GM21529 (cell line): ENCODE measurements at regions not wholly inside any gene's neighbourhood (a gene's known extent, or its start where the extent isn't known, plus 50 kb on each side); places are given as distances from the start of the nearest gene placed in this dataset.
"Not testable (repeated sequence)": the region's sequence is repeated elsewhere in the genome, so short reads cannot be mapped to it uniquely, and the experiment has no call there.

Experiments
- ATAC-seq: cut with Tn5 transposase; IDR thresholded peaks from one replicate; pipeline ENCODE4 v1.9.1; 2021; ENCODE audit not compliant: unreplicated experiment

DNA sequence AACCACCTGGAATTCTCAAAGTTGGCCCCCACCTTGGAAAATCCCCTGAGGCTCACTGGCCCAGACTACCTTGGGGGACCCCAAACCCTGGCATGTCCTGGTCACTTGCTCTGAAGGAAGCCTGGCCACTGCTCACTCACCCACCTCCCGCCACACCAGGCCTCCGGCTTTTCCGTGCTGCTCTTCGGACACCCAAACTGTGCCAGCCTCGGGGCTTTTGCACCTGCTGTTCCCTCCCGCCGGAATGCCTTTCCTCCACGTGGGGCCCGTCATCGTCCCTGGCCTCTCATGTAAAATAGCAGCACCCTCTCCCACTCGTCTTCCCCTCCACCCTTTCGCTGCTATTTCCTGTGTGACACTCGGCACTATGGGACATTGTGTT, 87.2 kb upstream of the NCOR2 start:
- no peak for ATAC-seq

DNA sequence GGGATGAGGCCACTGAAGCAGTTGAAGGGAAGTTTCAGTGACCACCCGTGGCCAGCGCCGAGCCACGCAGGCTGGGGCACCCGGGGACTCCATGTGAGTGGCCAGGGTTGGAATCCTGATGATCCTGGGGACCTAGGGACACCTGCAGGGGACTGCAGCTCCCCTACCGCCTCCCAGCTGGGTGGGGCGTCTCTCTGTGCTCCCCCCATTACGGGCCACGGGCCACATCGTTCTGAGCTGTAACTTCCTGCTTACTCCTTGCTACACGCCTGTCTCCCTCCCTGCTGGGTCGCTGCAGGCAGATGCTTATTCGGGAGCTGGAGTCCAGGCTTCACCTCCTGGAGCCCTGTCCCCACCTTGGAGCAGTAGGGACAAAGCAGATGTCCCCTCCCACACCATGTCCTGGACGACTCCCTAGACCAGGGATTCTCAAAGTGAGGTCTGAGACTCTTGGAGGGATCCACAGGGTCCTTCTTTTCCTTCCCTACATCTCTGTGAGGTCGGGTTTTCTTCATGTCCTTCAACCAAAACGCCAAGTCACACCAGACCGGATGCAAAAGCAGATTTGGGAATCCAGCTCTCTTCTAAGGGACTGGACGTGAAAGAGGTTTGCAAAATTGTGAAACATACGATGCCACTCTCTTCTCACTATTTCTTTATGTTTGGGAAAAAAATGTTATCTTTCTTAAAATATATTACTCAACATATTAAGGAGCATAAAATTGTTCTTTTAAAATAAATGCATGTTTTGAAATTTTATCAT, 85.9 kb upstream of the NCOR2 start:
- no peak for ATAC-seq

DNA sequence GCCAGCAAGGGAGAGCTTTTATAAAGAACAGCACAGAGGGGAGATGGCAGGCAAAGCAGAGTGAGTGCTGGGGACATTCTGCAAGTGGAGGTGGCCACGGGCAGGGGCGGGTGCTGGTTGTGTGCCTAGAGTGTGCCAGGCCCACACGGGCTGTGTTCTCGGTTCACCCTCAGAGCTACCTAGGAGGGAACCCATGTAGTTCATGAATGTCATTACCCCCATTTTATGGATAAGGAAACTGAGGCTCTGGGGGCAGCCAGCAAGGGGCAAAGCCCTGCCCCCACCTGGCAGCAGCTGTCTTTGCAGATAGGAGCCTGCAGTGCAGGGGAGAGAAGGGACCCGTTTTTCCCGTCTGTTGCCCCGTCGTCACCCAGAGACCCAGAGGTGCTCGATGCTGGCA, 85.2 kb upstream of the NCOR2 start:
- no peak for ATAC-seq

DNA sequence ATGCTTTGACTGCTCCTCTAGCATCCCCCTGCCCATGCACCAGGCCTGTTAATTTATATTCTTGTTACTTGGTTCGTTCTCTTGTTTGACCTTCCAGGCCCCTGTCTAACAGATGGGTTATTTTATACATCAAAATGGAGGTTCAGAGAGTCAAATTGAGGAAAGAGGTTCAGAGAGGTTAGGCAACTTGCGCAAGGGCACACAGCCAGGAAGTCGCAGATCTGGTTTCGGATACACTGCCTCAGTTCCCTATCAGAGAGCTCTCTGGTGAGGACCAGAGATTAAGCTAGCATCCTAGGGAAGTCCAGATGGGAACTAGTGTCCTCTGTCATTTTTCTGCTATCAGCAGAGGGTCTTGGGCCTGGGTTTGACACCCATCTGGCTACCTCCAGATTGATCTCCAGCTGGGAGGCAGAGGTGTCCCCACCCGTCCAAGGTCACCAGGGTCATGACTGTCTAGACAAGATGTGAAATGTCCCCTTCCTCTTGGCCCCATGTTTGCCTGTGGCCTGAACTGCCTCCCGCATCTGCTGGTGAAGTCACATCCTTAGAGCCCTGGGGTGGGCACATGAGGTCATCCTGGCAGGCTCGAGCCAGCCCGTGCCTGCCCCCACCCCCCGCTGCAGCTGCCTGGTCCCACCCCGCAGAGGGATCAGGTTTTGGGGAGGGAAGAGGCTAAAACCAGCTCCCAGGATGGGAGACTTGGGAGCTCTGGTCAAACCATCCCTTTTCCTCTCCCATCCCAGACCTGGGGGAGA, 84.3 kb upstream of the NCOR2 start:
- no peak for ATAC-seq

DNA sequence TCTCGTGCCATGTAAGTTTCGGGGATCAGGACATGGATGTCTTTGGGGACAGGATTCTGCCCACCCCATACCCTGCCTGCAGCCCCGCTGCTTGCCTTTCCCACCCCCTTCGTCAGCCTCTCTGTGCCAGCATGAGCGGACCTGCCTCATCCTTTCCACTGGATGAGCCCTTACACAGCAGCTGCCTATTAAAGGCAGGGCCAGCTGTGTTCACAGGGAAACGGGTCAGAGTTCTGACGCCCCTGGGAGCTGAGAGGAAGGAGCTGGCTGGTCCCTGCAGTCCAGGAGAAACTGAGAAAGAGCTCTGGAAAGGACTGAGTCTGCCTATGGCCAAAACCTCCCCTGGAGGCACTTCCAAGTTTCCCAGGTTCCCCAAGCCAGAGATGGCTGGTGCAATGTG, 83.5 kb upstream of the NCOR2 start:
- ATAC-seq: no peak

DNA sequence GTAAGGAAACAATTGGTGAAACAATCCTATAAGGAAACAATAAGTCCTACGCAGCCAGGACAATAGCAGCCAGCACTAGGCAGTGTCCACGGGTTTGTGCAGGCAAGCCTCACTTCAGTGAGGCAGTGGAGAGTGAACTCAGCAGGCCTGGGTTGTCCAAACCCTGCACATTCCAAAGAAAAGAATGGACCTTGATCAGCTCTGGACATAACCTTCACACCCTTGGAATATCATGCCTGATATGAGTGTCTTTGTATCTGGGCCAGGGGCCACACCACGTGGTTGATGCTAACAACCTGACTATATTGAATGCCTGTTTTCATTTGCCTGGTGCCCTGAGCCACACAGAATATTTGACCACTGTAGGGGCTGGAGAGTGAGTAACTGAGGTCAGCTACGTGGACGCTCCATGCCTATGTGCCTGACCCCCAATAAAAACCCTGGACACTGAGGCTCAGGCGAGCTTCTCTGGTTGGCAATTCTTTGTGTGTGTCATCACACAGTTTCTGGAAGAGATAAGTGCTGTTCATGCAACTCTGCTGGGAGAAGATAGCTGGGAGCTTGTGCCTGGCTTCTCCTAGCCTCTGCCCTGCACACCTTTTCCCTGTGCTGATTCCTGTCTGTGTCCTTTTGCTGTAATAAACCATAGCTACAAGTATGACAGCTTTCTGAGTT, 81.4 kb upstream of the NCOR2 start:
- ATAC-seq: no peak

- ATAC-seq: no peak
These were observed 79.9 kb upstream of the NCOR2 start for GRCh38 chr12:124647316-124647715.

DNA sequence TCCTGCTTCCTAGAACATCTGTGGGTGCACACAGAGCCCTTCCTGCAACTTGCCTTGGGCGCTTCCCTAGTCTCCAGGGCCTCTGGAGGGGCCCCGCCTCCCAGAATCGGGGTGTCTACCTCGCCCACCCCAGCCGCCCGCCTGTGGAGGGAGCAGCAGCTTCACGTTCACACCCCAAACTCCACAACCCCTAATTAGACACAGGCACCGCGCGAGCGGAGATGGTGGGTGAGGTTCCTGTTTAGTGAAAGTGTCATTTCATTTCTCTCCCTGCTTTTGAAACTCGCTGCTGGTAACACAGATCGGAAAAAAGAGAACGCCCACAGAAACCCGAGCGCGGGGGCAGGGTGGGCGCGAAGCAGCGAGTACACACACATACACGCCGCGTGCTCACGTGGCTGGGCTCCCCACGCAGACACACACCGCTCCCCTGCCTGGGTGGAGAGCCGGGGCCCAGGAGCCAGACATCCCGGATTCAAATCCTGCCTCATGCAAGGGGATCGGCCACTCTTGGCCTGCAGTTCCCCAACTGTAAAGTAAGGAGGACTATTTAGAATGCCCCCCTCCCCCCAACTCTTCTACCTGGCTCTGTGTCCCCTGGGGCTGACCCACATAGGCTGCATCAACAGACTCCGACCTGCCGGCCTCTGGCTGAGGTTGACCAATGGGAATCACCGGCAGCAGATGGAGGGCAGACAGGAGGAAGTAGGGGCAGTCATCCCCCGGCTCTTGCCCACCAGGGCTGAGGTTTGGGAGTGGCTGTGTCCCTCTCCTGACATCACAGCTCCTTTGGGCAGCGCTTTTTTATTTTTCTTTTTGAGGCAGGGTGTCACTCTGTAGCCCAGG, 79.2 kb upstream of the NCOR2 start:
- no peak for ATAC-seq

DNA sequence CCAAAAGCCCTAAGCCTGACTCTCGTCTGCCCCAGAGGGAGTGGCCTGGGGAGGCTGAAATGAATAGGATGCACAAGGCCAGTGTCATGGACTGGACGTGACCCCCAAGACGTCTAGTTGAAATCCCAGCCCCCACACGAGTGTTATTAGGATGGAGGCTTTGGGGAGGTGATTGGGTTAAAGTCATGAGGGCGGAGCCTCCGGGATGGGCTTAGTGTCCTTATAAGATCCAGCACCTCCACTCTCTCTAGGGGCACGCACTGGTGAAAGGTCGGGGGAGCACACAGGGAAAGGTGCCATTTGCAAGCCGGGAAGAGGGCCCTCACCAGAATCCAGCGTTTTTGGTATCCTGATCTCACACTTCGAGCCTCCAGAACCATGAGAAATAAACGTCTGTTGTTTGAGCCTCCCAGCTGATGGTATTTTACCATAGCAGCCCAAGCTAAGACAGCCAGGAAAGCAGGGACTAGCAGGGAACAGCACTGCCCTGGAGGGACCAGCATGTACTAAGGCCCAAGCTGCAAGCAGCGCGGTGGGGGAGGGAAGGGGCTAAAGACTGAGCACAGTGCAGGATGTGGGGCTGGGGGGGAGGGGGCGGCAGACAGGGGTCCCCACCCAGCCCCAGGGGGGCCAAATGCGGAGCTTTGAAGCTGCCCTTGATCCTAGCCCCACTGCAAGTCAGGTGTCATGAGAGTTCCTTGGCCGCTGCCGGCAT, 78.3 kb upstream of the NCOR2 start:
- ATAC-seq: no peak

GRCh38 chr12:124643768-124644167, 76.4 kb upstream of the NCOR2 start:
- ATAC-seq: not testable (repeated sequence)

DNA sequence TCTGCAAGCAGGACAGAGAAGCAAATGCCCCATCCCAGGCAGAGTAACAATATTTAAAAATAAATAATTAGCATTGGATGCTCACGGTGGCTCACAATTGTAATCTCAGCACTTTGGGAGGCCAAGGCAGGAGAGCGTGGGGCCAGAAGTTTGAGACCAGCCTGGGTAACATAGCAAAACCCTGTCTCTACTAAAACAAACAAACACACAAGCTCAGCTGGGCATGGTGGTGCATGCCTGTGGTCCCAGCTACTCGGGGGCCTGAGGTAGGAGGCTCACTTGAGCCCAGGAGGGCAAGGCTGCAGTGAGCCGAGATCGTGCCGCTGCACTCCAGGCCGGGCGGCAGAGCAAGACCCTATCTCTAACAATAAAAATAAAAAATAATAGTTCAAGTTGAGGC, 74.7 kb upstream of the NCOR2 start:
- no peak for ATAC-seq

DNA sequence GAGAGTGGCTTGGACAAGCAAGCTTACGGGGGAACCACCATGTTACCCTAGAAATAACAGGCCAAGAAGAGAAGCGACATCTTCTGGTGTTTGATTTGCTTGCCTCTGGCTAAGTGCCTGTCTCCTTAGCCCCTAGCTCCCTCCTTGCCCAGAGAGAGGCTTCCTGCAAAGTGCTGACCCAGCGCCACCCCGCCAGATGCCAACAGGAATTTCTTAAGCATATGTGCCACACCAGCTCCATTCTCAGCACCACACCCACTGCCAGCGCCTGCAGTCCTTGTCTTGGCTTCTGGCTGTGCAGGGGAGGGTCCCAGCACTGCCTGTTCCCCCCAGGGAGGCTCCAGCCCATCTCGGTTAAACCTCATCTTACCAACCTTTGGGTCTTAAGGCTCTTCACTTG, 74.2 kb upstream of the NCOR2 start:
- no peak for ATAC-seq

DNA sequence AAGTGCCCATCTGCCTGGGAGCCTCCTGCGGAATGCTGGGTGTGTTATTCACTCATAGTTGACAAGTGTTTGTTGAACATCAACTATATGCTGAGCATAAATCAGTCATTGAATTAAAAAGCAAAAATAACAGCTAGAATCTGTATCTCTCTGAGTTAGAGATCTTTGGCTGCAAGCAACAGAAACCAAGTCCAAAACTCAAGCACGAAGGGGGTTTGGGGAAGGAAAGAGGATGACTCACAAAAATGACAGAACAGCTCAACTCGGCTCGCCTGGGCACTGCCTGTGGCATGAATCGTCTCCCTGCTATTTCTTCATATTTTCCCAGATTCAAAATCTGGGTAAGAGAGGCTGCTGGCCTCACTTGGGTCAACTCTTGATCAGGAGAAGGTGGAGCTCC, 72.6 kb upstream of the NCOR2 start:
- no peak for ATAC-seq

GRCh38 chr12:124639122-124639806, 71.9 kb upstream of the NCOR2 start:
- no peak for ATAC-seq

DNA sequence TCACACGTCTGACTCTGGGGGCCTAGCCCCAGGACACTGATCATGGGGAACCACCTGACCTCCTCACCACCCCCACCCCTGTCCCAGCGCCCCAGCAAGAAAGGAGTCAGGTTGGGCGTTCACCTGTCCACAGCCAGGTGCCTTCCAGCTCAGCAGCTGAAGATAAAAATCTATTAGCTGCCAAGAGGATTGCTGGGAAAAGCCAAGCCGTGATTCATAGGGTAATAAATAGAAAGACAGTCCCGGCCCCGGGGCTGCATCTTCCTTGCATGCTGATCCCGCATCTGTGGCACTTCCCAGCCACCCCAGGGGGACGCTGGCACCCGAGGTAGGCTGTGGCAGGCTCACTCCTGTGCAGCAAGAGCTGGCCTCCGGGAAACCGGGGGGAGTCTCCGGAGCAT, 70.2 kb upstream of the NCOR2 start:
- ATAC-seq: no peak

DNA sequence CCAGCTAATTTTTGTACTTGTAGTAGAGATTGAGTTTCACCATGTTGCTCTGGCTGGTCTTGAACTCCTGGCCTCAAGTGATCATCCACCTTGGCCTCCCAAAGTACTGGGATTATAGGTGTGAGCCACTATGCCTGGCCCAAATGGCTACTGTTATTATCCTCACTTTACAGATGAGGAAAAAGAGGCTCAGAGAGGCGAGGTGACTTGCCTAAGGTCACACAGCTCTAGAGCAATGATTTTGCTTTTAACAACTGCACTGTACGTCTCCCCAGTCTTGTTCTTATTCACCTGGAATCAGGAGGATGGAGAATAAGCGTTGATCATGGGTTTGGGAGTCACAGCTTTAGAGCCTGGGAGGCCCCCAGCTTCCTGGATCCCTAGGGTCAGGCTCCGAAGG, 69.8 kb upstream of the NCOR2 start:
- no peak for ATAC-seq

- ATAC-seq: no peak
These were observed 68.9 kb upstream of the NCOR2 start for GRCh38 chr12:124636138-124636978.

DNA sequence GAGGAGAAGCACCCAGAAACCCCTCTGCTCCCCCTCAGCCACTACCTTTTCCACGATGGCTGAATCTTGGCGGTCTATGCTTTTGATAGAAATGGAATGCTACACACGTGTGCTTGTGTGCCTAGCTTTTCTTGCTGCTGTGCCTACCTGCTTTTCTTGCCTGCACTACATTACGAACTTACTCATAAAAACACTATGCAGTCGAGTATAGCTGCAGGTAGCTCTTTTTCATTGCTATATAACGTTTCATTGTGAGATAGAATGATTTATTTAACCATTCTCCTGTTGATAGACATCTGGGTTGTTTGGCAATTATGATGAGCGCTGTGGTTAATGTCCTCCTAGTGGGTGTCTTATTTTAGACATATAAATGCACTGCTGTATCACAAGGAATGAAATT, 67.9 kb upstream of the NCOR2 start:
- ATAC-seq: no peak
